H1 (cell line): ENCODE measurements at regions not wholly inside any gene's neighbourhood (a gene's known extent, or its start where the extent isn't known, plus 50 kb on each side); places are given as distances from the start of the nearest gene placed in this dataset.

Experiments used
- CHD7 ChIP-seq: fragments of 300-600 bp; sonication (generic); IDR thresholded peaks from 2 replicates; pipeline ENCODE4 v1.7.1; 2012; ENCODE audit warnings: low read length, moderate library complexity, mild to moderate bottlenecking, inconsistent platforms; ENCODE audit not compliant: insufficient replicate concordance
- HDAC6 ChIP-seq: IDR thresholded peaks from one replicate; pipeline ENCODE4 v1.7.1; 2012; ENCODE audit warnings: low read depth, mild to moderate bottlenecking, inconsistent platforms, low read length, moderate library complexity
- KDM1A ChIP-seq: fragments of 200-600, 300-600 bp; sonication (generic); IDR thresholded peaks from 2 replicates; pipeline ENCODE4 v1.7.1; 2016; ENCODE audit warnings: mild to moderate bottlenecking, low read length, borderline replicate concordance
- POLR2AphosphoS5 ChIP-seq: IDR thresholded peaks from 2 replicates; pipeline ENCODE4 v1.6.1; 2011; ENCODE audit warnings: low read depth, low read length
- RBBP5 ChIP-seq: IDR thresholded peaks from 2 replicates; pipeline ENCODE4 v1.7.1; 2012; ENCODE audit warnings: low read depth, mild to moderate bottlenecking, inconsistent platforms, low read length, moderate library complexity, borderline replicate concordance
- TAF7 ChIP-seq: optimal IDR thresholded peaks from 2 replicates; pipeline ENCODE3; 2011; ENCODE audit warnings: low read depth, mild to moderate bottlenecking, inconsistent platforms, low read length, moderate library complexity, borderline replicate concordance

DNA sequence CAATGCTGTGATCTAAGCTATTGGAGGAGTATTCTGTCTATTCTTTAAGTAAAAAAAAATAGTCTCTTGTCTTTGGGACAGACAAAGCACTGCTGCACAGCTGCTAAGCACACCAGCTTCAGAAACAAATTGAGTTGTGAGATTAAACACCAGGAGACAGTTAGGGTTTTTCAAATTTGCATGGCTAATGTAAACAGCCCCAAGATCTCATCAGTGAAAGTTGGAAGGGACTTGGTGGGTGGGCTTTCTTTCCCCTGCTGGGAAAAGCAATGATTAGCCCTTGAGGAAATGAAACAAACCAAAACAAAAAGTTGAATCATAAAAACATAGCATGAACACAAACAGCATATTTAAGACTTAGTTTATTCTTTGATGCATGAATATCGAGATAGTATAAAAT is 143.6 kb upstream of the SLITRK1 start (continued):
- TF ChIP-seq CHD7 (peak; percentile 23), RBBP5 (no peak), TAF7 (no peak), KDM1A (no peak), HDAC6 (no peak), POLR2AphosphoS5 (no peak)
- TF ChIP-seq, all 59 proteins: peak for 1
